ENCODE measurements at regions not wholly inside any gene's neighbourhood (a gene's known extent, or its start where the extent isn't known, plus 50 kb on each side); places are given as distances from the start of the nearest gene placed in this dataset.

DNA sequence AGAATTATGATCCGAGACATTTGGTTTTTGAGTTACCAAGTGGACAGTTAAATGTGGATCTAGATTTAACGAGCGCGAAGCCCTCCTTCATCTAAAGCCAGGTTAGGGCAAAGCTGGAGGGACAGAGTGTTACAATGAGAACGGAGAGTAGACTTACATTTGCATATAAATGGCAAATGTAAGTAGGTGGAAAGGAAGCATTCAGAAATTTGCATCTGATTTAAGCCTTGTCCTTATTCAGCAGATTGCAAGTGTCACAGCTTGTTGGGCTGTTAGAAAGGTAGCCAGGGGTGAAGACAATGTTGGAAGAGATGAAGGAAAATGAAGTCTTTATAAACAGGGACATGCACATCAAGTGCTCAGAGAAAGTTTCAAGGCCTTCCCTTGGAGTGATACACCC, 806.2 kb downstream of the GALC start:
- H2AFZ ChIP-seq (ENCODE audit: low read length) = no peak overlapping the region
- H3K27me3 ChIP-seq (replicated peaks; ENCODE audit: insufficient read depth, low read length) = no peaks in the 10 kb centered on the region
- TF ChIP-seq, protein P1, sequence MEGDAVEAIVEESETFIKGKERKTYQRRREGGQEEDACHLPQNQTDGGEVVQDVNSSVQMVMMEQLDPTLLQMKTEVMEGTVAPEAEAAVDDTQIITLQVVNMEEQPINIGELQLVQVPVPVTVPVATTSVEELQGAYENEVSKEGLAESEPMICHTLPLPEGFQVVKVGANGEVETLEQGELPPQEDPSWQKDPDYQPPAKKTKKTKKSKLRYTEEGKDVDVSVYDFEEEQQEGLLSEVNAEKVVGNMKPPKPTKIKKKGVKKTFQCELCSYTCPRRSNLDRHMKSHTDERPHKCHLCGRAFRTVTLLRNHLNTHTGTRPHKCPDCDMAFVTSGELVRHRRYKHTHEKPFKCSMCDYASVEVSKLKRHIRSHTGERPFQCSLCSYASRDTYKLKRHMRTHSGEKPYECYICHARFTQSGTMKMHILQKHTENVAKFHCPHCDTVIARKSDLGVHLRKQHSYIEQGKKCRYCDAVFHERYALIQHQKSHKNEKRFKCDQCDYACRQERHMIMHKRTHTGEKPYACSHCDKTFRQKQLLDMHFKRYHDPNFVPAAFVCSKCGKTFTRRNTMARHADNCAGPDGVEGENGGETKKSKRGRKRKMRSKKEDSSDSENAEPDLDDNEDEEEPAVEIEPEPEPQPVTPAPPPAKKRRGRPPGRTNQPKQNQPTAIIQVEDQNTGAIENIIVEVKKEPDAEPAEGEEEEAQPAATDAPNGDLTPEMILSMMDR (IDR thresholded peaks at IDR 0.05; ENCODE audit: low read length) = no peak
- no peak for TF ChIP-seq EZH2phosphoT487 (IDR thresholded peaks at IDR 0.05; ENCODE audit: low read length)
- TF ChIP-seq EZH2 (optimal IDR thresholded peaks at IDR 0.05; ENCODE audit: low read depth, low read length) = no peak
- H3K36me3 ChIP-seq (replicated peaks; ENCODE audit: insufficient read depth, low read length) = no peaks in the 10 kb centered on the region
- no peaks in the 10 kb centered on the region for H3K9me3 ChIP-seq (replicated peaks; ENCODE audit: insufficient read depth, low read length)
- H3K27ac ChIP-seq (ENCODE audit: low read length) = no peak overlapping the region
- H3K4me1 ChIP-seq (ENCODE audit: low read length) = no peaks in the 10 kb centered on the region
- H3K4me2 ChIP-seq (ENCODE audit: low read depth, low read length) = no peak overlapping the region
- H3K9ac ChIP-seq (ENCODE audit: low read length) = no peak overlapping the region
- no peak for DNase-seq
- H3K79me2 ChIP-seq (ENCODE audit: low read length) = no peaks in the 10 kb centered on the region
- H4K20me1 ChIP-seq (ENCODE audit: insufficient read depth, low read length) = no peaks in the 10 kb centered on the region
- no peak overlapping the region for H3K4me3 ChIP-seq (ENCODE audit: low read length)
- no peaks in the 10 kb centered on the region for H3K9me2 ChIP-seq (replicated peaks; ENCODE audit: insufficient read depth, low read length)
- H3F3A ChIP-seq (ENCODE audit: insufficient read depth, low read length) = no peaks in the 10 kb centered on the region

DNA sequence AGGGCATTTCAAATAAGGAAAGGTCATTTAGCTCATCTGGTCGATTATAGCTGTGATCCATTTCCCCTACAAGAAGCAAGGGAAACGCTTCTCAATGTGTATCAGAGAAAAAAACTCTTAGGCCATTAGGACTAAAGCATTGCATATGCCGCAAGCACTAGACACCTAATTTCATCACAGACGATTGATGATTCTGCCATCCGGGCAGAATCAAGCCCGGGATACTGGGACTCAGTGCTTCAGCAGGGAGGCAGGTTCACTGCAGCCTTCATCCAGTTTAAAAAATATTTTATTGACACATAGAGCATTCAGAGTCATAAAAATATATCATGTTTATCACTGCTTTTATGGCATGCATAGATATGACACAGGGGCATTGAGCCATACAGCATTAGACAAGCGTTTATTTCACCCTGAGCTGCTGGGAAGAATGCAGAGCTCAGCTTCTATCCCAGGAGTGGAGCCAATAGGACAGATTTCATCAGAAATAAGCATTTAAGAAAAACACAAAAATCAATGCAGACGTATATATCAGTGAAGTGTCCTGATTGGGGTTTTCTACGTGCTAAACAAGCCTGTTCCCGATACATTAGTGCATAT, 806.9 kb downstream of the GALC start:
- H3F3A ChIP-seq (ENCODE audit: insufficient read depth, low read length) = no peaks in the 10 kb centered on the region
- H4K20me1 ChIP-seq (ENCODE audit: insufficient read depth, low read length) = no peaks in the 10 kb centered on the region
- DNase-seq = no peak
- H3K36me3 ChIP-seq (replicated peaks; ENCODE audit: insufficient read depth, low read length) = no peaks in the 10 kb centered on the region
- no peaks in the 10 kb centered on the region for H3K27me3 ChIP-seq (replicated peaks; ENCODE audit: insufficient read depth, low read length)
- H3K79me2 ChIP-seq (ENCODE audit: low read length) = no peaks in the 10 kb centered on the region
- H3K4me3 ChIP-seq (ENCODE audit: low read length) = no peak overlapping the region
- no peaks in the 10 kb centered on the region for H3K9me3 ChIP-seq (replicated peaks; ENCODE audit: insufficient read depth, low read length)
- no peak overlapping the region for H3K9ac ChIP-seq (ENCODE audit: low read length)
- no peak overlapping the region for H2AFZ ChIP-seq (ENCODE audit: low read length)
- no peak overlapping the region for H3K4me2 ChIP-seq (ENCODE audit: low read depth, low read length)
- no peaks in the 10 kb centered on the region for H3K4me1 ChIP-seq (ENCODE audit: low read length)
- H3K27ac ChIP-seq (ENCODE audit: low read length) = no peak overlapping the region
- TF ChIP-seq EZH2 (optimal IDR thresholded peaks at IDR 0.05; ENCODE audit: low read depth, low read length) = no peak
- TF ChIP-seq, protein P1 (IDR thresholded peaks at IDR 0.05; ENCODE audit: low read length) = no peak
- TF ChIP-seq EZH2phosphoT487 (IDR thresholded peaks at IDR 0.05; ENCODE audit: low read length) = no peak
- H3K9me2 ChIP-seq (replicated peaks; ENCODE audit: insufficient read depth, low read length) = no peaks in the 10 kb centered on the region

DNA sequence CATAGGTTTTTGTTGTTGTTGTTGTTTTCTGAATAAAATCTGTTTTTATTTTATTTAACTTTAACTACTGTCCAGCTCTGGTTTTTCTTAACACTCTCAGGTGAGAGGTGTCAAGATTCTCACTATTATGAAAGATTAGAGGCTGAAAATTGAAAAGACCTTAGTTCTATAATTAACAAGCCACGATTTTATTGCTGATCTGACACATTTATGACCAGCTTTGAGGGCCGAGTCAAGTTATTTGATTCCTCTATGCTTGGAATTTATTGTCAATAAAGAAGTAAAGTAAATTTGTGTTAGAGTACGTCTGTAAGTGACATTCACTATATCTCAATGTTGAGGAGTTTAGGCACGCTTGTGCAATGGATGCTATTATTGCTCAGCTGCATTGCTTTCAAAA, 808.8 kb downstream of the GALC start:
- Histone ChIP-seq H3K4me3 (ENCODE audit: low read length) (no peak overlapping the region), H3F3A (ENCODE audit: insufficient read depth, low read length) (0 out of 2 replicates have a peak, but pooled peaks cover 4% of the 10 kb centered on the region), H3K9me2 (replicated peaks; ENCODE audit: insufficient read depth, low read length) (no peaks in the 10 kb centered on the region), H3K4me2 (ENCODE audit: low read depth, low read length) (no peak overlapping the region), H4K20me1 (ENCODE audit: insufficient read depth, low read length) (no peaks in the 10 kb centered on the region), H2AFZ (ENCODE audit: low read length) (no peak overlapping the region), H3K4me1 (ENCODE audit: low read length) (no peaks in the 10 kb centered on the region), H3K27ac (ENCODE audit: low read length) (no peak overlapping the region), H3K27me3 (replicated peaks; ENCODE audit: insufficient read depth, low read length) (no peaks in the 10 kb centered on the region), H3K9me3 (replicated peaks; ENCODE audit: insufficient read depth, low read length) (no peaks in the 10 kb centered on the region), H3K79me2 (ENCODE audit: low read length) (no peaks in the 10 kb centered on the region), H3K9ac (ENCODE audit: low read length) (no peak overlapping the region), H3K36me3 (replicated peaks; ENCODE audit: insufficient read depth, low read length) (no peaks in the 10 kb centered on the region)
- TF ChIP-seq EZH2phosphoT487 (IDR thresholded peaks at IDR 0.05; ENCODE audit: low read length) (no peak), EZH2 (optimal IDR thresholded peaks at IDR 0.05; ENCODE audit: low read depth, low read length) (no peak)
- TF ChIP-seq, protein P1 (IDR thresholded peaks at IDR 0.05; ENCODE audit: low read length) = no peak
- no peak for DNase-seq
